Esophagus squamous epithelium (tissue), 5 donors: ENCODE measurements at regions not wholly inside any gene's neighbourhood (a gene's known extent, or its start where the extent isn't known, plus 50 kb on each side); places are given as distances from the start of the nearest gene placed in this dataset.

ENCODE experiments used
- DNase-seq: peaks from one replicate; lab custom pipeline; 2025; lab: John Stamatoyannopoulos, UW
- H3K27ac ChIP-seq, 4 donors: fragments of 200-600 bp; sonication (generic); one replicate each; pipeline ENCODE4 v1.5.1; 2016 to 2019; ENCODE audit warnings: mild to moderate bottlenecking in 1 of 4
- H3K27me3 ChIP-seq, 4 donors: fragments of 200-600 bp; sonication (generic); 1 replicate in 3 of 4; 2 replicates in 1 of 4; pipeline versions ENCODE4 v1.5.1 to v1.6.0; 2017 to 2021; ENCODE audit warnings: antibody characterized with exemption in 1 of 4
- H3K36me3 ChIP-seq, 3 donors: fragments of 200-600 bp; sonication (generic); one replicate each; pipeline ENCODE4 v1.5.1; 2016 to 2019
- H3K4me1 ChIP-seq, 3 donors: fragments of 200-600 bp; sonication (generic); one replicate each; pipeline ENCODE4 v1.5.1; 2017 to 2019
- H3K4me3 ChIP-seq, 4 donors: fragments of 200-600 bp; sonication (generic); 1 replicate in 3 of 4; 2 replicates in 1 of 4; pipeline ENCODE4 v1.5.1; 2016 to 2019; ENCODE audit warnings: mild to moderate bottlenecking in 2 of 4, moderate library complexity in 1 of 4
- H3K9me3 ChIP-seq, 3 donors: fragments of 200-600 bp; sonication (generic); one replicate each; pipeline ENCODE4 v1.5.1; 2016 to 2019
- POLR2A ChIP-seq, 4 donors: fragments of 450-650 bp; IDR thresholded peaks; one replicate each; pipeline ENCODE4 v1.6.1; 2017; ENCODE audit warnings: antibody characterized with exemption in 4 of 4, mild to moderate bottlenecking in 4 of 4, moderate library complexity in 3 of 4
- WGBS, 2 donors: methylation state at CpG; one replicate each; pipeline ENCODE4 v1.1.5; 2018; 5-methylcytosine and 5-hydroxymethylcytosine counted together
- intact Hi-C: fragments of 100-400 bp; cut with DNase I; formaldehyde crosslinking; loops from one replicate; pipeline ENCODE4 v1.15.0; 2022
- TF ChIP-seq, protein P1 (sequence below), 6 experiments: fragments of 450-650 bp in 4 of 6; fragments of 200-600 bp in 2 of 6; sonication (generic) in 2 of 6; IDR thresholded peaks; one replicate each; pipeline ENCODE4 v1.5.1; 2016 to 2019; ENCODE audit warnings: antibody characterized with exemption in 6 of 6, mild to moderate bottlenecking in 4 of 6, moderate library complexity in 4 of 6
- donor health status: DM: yes; HTN: yes; CAD: no.

DNA sequence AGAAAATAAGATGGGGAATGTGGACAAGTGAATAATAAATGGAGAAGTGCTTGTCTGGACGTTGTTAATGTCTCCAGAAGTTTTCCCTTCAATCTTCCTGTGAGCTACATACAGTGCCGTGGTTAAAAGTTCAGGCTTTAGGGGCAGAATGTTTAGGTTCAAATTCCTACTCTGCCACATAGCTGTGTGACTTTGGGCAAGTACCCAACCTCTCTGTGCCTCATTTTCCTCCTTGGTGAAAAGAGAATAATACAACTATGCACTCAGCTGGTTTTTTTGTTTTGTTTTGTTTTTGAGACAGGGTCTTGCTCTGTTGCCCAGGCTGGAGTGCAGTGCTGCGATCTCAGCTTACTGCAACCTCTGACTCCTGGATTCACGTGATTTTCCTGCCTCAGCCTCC lies 143.5 kb downstream of the CHIC2 start:
- Histone ChIP-seq H3K4me1 (peaks cover 20 to 96% (median 31%) of the 10 kb centered on the region in 3 donors), H3K27ac (peak overlapping the region in 3 of 4 donors; percentile 76 to 89 (median 77)), H3K27me3 (no peaks in the 10 kb centered on the region), H3K9me3 (no peaks in the 10 kb centered on the region), H3K4me3 (no peak overlapping the region), H3K36me3 (no peaks in the 10 kb centered on the region)
- 87 to 89% methylated on average over 4 of the region's 4 CpGs for WGBS, 2 donors
- DNase-seq = no peak
- TF ChIP-seq, protein P1, sequence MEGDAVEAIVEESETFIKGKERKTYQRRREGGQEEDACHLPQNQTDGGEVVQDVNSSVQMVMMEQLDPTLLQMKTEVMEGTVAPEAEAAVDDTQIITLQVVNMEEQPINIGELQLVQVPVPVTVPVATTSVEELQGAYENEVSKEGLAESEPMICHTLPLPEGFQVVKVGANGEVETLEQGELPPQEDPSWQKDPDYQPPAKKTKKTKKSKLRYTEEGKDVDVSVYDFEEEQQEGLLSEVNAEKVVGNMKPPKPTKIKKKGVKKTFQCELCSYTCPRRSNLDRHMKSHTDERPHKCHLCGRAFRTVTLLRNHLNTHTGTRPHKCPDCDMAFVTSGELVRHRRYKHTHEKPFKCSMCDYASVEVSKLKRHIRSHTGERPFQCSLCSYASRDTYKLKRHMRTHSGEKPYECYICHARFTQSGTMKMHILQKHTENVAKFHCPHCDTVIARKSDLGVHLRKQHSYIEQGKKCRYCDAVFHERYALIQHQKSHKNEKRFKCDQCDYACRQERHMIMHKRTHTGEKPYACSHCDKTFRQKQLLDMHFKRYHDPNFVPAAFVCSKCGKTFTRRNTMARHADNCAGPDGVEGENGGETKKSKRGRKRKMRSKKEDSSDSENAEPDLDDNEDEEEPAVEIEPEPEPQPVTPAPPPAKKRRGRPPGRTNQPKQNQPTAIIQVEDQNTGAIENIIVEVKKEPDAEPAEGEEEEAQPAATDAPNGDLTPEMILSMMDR (IDR thresholded peaks at IDR 0.05) = no peak
- no peak for TF ChIP-seq POLR2A (IDR thresholded peaks at IDR 0.05)
- intact Hi-C loops = no loop called here

DNA sequence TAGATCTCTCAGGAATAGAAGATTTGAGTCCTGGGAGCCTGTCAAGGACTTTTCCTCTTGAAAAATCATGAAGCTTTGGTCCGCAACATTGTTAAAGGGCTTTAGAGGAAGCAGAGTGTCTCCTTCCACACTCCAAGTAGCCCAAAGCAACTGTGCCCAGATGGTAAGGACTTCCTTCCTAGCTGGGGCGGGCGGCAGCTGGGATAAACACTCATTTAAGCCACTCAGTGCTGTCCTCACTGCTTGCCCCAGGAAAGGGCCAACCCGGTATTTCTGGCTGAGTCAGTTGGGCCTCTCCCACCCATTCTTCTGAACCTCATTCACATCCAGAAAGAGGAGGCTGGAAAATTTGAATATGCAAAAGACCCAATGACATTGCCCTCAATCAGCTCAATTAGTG lies 144.3 kb downstream of the CHIC2 start:
- H3K9me3 ChIP-seq = no peaks in the 10 kb centered on the region
- H3K27me3 ChIP-seq = no peaks in the 10 kb centered on the region
- TF ChIP-seq, protein P1 (IDR thresholded peaks at IDR 0.05) = no peak
- no peak for TF ChIP-seq POLR2A (IDR thresholded peaks at IDR 0.05)
- H3K27ac ChIP-seq = peak overlapping the region; percentile 53 to 89 (median 76)
- no peak for DNase-seq
- H3K36me3 ChIP-seq = no peaks in the 10 kb centered on the region
- peaks cover 20 to 96% (median 31%) of the 10 kb centered on the region in 3 donors for H3K4me1 ChIP-seq
- intact Hi-C loops = no loop called here
- 24 to 30% methylated on average over 3 to 4 of the region's 4 CpGs for WGBS, 2 donors
- no peak overlapping the region for H3K4me3 ChIP-seq

DNA sequence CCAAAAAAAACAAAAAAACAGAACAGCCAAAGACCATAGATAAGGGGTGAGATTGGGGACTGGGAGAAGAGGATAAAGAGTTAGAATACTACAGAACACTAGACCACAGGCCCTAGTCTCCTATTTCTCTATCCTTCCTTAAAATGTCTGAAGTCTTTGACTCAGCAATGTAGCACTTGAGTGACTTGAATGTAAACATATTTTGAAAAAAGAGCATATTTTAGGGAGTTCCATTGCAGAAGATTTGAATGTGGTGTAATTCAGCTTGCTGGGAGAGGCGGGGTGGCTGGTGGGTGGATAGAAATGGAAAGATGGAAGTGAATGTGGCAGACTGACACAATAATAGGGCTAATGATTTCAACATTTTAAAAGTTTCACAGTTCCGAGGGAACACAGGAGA lies 144.9 kb downstream of the CHIC2 start:
- no peak for DNase-seq
- Histone ChIP-seq H3K4me1 (peaks cover 22 to 96% (median 33%) of the 10 kb centered on the region in 3 donors), H3K27me3 (no peaks in the 10 kb centered on the region), H3K36me3 (no peaks in the 10 kb centered on the region), H3K27ac (peak overlapping the region; percentile 53 to 89 (median 76)), H3K4me3 (no peak overlapping the region), H3K9me3 (no peaks in the 10 kb centered on the region)
- WGBS, 2 donors = 58 to 64% methylated on average over 2 of the region's 2 CpGs
- intact Hi-C loops = no loop called here
- TF ChIP-seq, protein P1 (IDR thresholded peaks at IDR 0.05) = no peak
- no peak for TF ChIP-seq POLR2A (IDR thresholded peaks at IDR 0.05)

DNA sequence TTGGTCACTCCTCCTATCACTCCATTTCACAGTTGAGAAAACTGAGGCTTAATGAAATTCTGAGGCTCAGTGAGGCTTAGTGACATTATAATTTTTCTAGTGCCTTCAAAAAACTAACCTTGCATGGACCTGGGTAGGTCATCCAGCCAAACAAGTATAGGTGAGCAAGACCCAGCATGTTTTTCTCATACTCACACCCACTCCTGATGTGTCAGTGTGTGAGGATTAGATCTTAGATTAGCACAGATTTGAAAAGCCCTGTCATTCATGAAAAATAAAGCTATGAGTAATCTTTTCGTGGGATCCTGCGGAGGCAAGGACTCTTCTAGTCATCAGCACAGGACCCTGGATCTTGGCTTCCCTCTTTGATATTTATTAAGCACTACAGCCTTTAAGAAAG lies 146.7 kb downstream of the CHIC2 start:
- TF ChIP-seq POLR2A (IDR thresholded peaks at IDR 0.05) = no peak
- TF ChIP-seq, protein P1 (IDR thresholded peaks at IDR 0.05) = no peak
- H3K4me3 ChIP-seq = no peak overlapping the region
- H3K36me3 ChIP-seq = no peaks in the 10 kb centered on the region
- H3K9me3 ChIP-seq = no peaks in the 10 kb centered on the region
- intact Hi-C loops = no loop called here
- H3K4me1 ChIP-seq = peaks cover 22 to 87% (median 35%) of the 10 kb centered on the region in 3 donors
- H3K27ac ChIP-seq = peak overlapping the region in 3 of 4 donors; percentile 76 to 89 (median 87)
- no peak for DNase-seq
- whole genome bisulfite sequencing, 2 donors = 37 to 49% methylated on average over 2 of the region's 2 CpGs
- no peaks in the 10 kb centered on the region for H3K27me3 ChIP-seq

DNA sequence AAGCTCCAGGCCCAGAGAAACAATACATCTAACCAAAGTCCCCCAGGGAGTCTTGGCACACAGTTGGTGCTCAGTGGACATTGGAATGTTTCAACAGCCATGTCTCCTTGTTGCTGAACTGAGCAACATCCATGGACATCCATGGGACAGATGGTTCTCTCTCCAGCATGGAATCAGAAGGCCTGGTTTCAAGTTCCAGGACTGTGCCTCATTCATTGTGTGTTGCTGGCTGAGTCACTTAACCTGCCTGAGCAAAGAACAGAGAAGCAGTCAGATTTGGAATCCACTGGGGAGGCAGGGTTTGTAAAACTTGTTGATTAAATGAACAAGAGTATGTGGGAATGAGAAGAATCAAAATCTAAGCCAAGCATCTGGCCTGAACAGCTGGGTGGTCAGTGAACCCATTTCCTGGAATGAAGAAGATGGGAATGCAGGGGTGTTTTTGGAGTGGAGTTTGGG lies 147.9 kb downstream of the CHIC2 start:
- Histone ChIP-seq H3K36me3 (no peaks in the 10 kb centered on the region), H3K27ac (peak overlapping the region; percentile 76 to 87 (median 81)), H3K4me1 (peaks cover 22 to 74% (median 35%) of the 10 kb centered on the region in 3 donors), H3K27me3 (no peaks in the 10 kb centered on the region), H3K9me3 (no peaks in the 10 kb centered on the region), H3K4me3 (no peak overlapping the region)
- TF ChIP-seq, protein P1 (IDR thresholded peaks at IDR 0.05) = no peak
- no peak for TF ChIP-seq POLR2A (IDR thresholded peaks at IDR 0.05)
- intact Hi-C loops = no loop called here
- no peak for DNase-seq
